ENCODE measurements at regions not wholly inside any gene's neighbourhood (a gene's known extent, or its start where the extent isn't known, plus 50 kb on each side); places are given as distances from the start of the nearest gene placed in this dataset.

GRCh38 chr2:145777297-145777696 is 1257.4 kb upstream of the ZEB2 start:
- TF ChIP-seq CTCF (IDR thresholded peaks at IDR 0.05) (no peak), POLR2A (IDR thresholded peaks at IDR 0.05) (no peak)
